Prostate gland (tissue), 2 donors: ENCODE measurements at regions not wholly inside any gene's neighbourhood (a gene's known extent, or its start where the extent isn't known, plus 50 kb on each side); places are given as distances from the start of the nearest gene placed in this dataset.

Experiments
- DNase-seq: peaks from one replicate; pipeline ENCODE4 v3.0.0-alpha.2; 2019; ENCODE audit warnings: low spot score
- H3K27ac ChIP-seq, 2 donors: fragments of 200-600 bp; sonication (generic); 2 replicates each; pipeline ENCODE4 v1.5.1; 2017 to 2019
- H3K27me3 ChIP-seq: fragments of 200-600 bp; sonication (generic); replicated peaks from 2 replicates; pipeline ENCODE4 v1.5.1; 2019; ENCODE audit not compliant: insufficient read depth
- H3K36me3 ChIP-seq, 2 donors: fragments of 200-600 bp; sonication (generic); 1 replicate in 1 of 2; 2 replicates in 1 of 2; pipeline versions ENCODE4 v1.5.1 to v1.8.1; 2017 to 2019
- H3K4me1 ChIP-seq: fragments of 200-600 bp; sonication (generic); replicated peaks from 2 replicates; pipeline ENCODE4 v1.5.1; 2019
- H3K4me3 ChIP-seq, 2 donors: fragments of 200-600 bp; sonication (generic); 2 replicates each; pipeline ENCODE4 v1.5.1; 2017 to 2019
- H3K9me3 ChIP-seq: fragments of 200-600 bp; sonication (generic); 2 replicates; pipeline ENCODE4 v1.5.1; 2017
- CTCF ChIP-seq, 4 experiments: fragments of 200-600 bp in 2 of 4; fragments of 450-650 bp in 2 of 4; sonication (generic) in 2 of 4; IDR thresholded peaks; 1 replicate in 3 of 4; 2 replicates in 1 of 4; pipeline ENCODE4 v1.5.1; 2016 to 2019; ENCODE audit warnings: antibody characterized with exemption in 4 of 4, mild to moderate bottlenecking in 2 of 4, moderate library complexity in 2 of 4
- POLR2A ChIP-seq: fragments of 450-650 bp; IDR thresholded peaks from one replicate; pipeline ENCODE4 v1.6.1; 2016; ENCODE audit warnings: antibody characterized with exemption, mild to moderate bottlenecking
- POLR2AphosphoS5 ChIP-seq: sonication (generic); formaldehyde crosslinking; IDR thresholded peaks from one replicate; pipeline ENCODE4 v1.6.1; 2017; ENCODE audit warnings: antibody characterized with exemption
- whole genome bisulfite sequencing: methylation state at CpG from one replicate; pipeline ENCODE4 v1.1.5; 2018; 5-methylcytosine and 5-hydroxymethylcytosine counted together
- intact Hi-C: fragments of 100-400 bp; cut with DNase I; formaldehyde crosslinking; loops from one replicate; pipeline ENCODE4 v1.14.2; 2022

GRCh38 chr3:176202652-176203051, 994.6 kb downstream of the TBL1XR1 start:
- no peak overlapping the region for H3K4me3 ChIP-seq
- no peaks in the 10 kb centered on the region for H3K36me3 ChIP-seq
- DNase-seq: no peak
- 49% methylated on average over 2 of the region's 2 CpGs for WGBS
- H3K27me3 ChIP-seq: no peaks in the 10 kb centered on the region
- TF ChIP-seq POLR2A (no peak), CTCF (IDR thresholded peaks at IDR 0.05) (no peak), POLR2AphosphoS5 (no peak)
- intact Hi-C loops: no loop called here
- H3K27ac ChIP-seq: no peak overlapping the region
- H3K4me1 ChIP-seq: no peaks in the 10 kb centered on the region
- H3K9me3 ChIP-seq: no peaks in the 10 kb centered on the region

- H3K9me3 ChIP-seq: no peaks in the 10 kb centered on the region
- DNase-seq: no peak
- no peak overlapping the region for H3K27ac ChIP-seq
- no peaks in the 10 kb centered on the region for H3K36me3 ChIP-seq
- H3K27me3 ChIP-seq: no peaks in the 10 kb centered on the region
- intact Hi-C loops: no loop called here
- no peaks in the 10 kb centered on the region for H3K4me1 ChIP-seq
- no peak for TF ChIP-seq POLR2AphosphoS5
- TF ChIP-seq POLR2A: no peak
- TF ChIP-seq CTCF (IDR thresholded peaks at IDR 0.05): no peak
- no peak overlapping the region for H3K4me3 ChIP-seq
Observed at GRCh38 chr3:176193032-176193730, 1004.1 kb downstream of the TBL1XR1 start.

GRCh38 chr3:176190755-176191154, 1006.5 kb downstream of the TBL1XR1 start:
- intact Hi-C loops: no loop called here
- H3K4me1 ChIP-seq: no peaks in the 10 kb centered on the region
- no peak overlapping the region for H3K27ac ChIP-seq
- no peaks in the 10 kb centered on the region for H3K27me3 ChIP-seq
- no peaks in the 10 kb centered on the region for H3K36me3 ChIP-seq
- DNase-seq: no peak
- TF ChIP-seq POLR2A (no peak), POLR2AphosphoS5 (no peak), CTCF (IDR thresholded peaks at IDR 0.05) (no peak)
- no peaks in the 10 kb centered on the region for H3K9me3 ChIP-seq
- H3K4me3 ChIP-seq: no peak overlapping the region

- intact Hi-C loops: no loop called here
- H3K9me3 ChIP-seq: no peaks in the 10 kb centered on the region
- H3K4me1 ChIP-seq: no peaks in the 10 kb centered on the region
- TF ChIP-seq POLR2A: no peak
- no peak for TF ChIP-seq POLR2AphosphoS5
- no peak for TF ChIP-seq CTCF (IDR thresholded peaks at IDR 0.05)
- no peak for DNase-seq
- H3K27ac ChIP-seq: no peak overlapping the region
- H3K27me3 ChIP-seq: no peaks in the 10 kb centered on the region
- H3K36me3 ChIP-seq: no peaks in the 10 kb centered on the region
- H3K4me3 ChIP-seq: no peak overlapping the region
- 0% methylated on average over 1 of the region's 1 CpG for WGBS
Observed at GRCh38 chr3:176183181-176183580, 1014.1 kb downstream of the TBL1XR1 start.

- Histone ChIP-seq H3K27ac (no peak overlapping the region), H3K27me3 (no peaks in the 10 kb centered on the region), H3K9me3 (no peaks in the 10 kb centered on the region), H3K36me3 (no peaks in the 10 kb centered on the region), H3K4me3 (no peak overlapping the region), H3K4me1 (no peaks in the 10 kb centered on the region)
- TF ChIP-seq POLR2AphosphoS5 (no peak), POLR2A (no peak), CTCF (IDR thresholded peaks at IDR 0.05) (no peak)
- DNase-seq: no peak
- intact Hi-C loops: no loop called here
- WGBS: 94% methylated on average over 6 of the region's 6 CpGs
Observed at GRCh38 chr3:176174060-176174459, 1023.2 kb downstream of the TBL1XR1 start.
